BE2C (cell line): ENCODE measurements at regions not wholly inside any gene's neighbourhood (a gene's known extent, or its start where the extent isn't known, plus 50 kb on each side); places are given as distances from the start of the nearest gene placed in this dataset.
"Not testable (repeated sequence)": the region's sequence is repeated elsewhere in the genome, so short reads cannot be mapped to it uniquely, and the experiment has no call there.

Experiments used
- DNase-seq: peaks from one replicate; pipeline ENCODE4 v3.0.0-alpha.2; 2020
- H3K27me3 ChIP-seq: fragments of 250-450 bp; sonication (Bioruptor Pico); 2 replicates; pipeline ENCODE4 v1.5.1; 2020; ENCODE audit warnings: mild to moderate bottlenecking
- H3K36me3 ChIP-seq: fragments of 250-450 bp; sonication (Bioruptor Pico); 2 replicates; pipeline ENCODE4 v1.5.1; 2020; ENCODE audit warnings: mild to moderate bottlenecking
- H3K4me1 ChIP-seq: fragments of 250-450 bp; sonication (Bioruptor Pico); 2 replicates; pipeline ENCODE4 v1.5.1; 2020
- H3K4me3 ChIP-seq: 2 replicates; pipeline ENCODE4 v1.5.1; 2011; ENCODE audit warnings: low read depth, low read length
- H3K9me3 ChIP-seq: fragments of 250-450 bp; sonication (Bioruptor Pico); 2 replicates; pipeline ENCODE4 v1.5.1; 2020
- TF ChIP-seq, protein P1 (sequence below): IDR thresholded peaks from 2 replicates; pipeline ENCODE4 v1.5.1; 2012; ENCODE audit warnings: mild to moderate bottlenecking, low read depth, low read length

DNA sequence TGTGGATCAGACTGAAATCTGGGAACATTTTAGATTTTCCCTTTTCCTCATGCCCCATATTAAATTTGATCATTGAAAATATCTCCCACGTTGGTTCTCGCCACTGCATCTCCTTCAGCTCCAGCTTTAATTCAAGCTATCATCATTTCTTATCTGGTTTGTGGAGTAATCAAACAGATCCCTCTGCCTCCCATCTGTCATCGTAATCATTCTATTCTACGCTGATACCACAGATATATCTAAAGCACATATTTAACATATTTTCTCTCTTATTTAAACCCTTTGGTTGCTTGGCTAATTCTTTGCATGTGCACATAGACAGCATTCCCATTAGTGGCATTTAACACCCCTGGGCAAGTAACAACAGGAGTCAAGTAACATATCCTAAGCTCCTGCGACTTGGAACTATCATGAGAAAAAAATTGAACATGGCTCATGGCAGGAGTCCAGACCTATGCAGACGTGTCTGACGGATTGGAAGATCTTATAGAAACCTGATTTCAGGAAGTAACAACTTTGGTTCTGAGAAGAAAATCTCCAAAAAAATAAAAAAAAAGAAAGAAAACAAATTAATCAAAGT, 158.8 kb upstream of the KYNU start:
- no peaks in the 10 kb centered on the region for H3K9me3 ChIP-seq
- TF ChIP-seq, protein P1, sequence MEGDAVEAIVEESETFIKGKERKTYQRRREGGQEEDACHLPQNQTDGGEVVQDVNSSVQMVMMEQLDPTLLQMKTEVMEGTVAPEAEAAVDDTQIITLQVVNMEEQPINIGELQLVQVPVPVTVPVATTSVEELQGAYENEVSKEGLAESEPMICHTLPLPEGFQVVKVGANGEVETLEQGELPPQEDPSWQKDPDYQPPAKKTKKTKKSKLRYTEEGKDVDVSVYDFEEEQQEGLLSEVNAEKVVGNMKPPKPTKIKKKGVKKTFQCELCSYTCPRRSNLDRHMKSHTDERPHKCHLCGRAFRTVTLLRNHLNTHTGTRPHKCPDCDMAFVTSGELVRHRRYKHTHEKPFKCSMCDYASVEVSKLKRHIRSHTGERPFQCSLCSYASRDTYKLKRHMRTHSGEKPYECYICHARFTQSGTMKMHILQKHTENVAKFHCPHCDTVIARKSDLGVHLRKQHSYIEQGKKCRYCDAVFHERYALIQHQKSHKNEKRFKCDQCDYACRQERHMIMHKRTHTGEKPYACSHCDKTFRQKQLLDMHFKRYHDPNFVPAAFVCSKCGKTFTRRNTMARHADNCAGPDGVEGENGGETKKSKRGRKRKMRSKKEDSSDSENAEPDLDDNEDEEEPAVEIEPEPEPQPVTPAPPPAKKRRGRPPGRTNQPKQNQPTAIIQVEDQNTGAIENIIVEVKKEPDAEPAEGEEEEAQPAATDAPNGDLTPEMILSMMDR = no peak
- H3K27me3 ChIP-seq = no peaks in the 10 kb centered on the region
- DNase-seq = no peak
- no peaks in the 10 kb centered on the region for H3K36me3 ChIP-seq
- H3K4me3 ChIP-seq = no peak overlapping the region
- H3K4me1 ChIP-seq = no peaks in the 10 kb centered on the region

DNA sequence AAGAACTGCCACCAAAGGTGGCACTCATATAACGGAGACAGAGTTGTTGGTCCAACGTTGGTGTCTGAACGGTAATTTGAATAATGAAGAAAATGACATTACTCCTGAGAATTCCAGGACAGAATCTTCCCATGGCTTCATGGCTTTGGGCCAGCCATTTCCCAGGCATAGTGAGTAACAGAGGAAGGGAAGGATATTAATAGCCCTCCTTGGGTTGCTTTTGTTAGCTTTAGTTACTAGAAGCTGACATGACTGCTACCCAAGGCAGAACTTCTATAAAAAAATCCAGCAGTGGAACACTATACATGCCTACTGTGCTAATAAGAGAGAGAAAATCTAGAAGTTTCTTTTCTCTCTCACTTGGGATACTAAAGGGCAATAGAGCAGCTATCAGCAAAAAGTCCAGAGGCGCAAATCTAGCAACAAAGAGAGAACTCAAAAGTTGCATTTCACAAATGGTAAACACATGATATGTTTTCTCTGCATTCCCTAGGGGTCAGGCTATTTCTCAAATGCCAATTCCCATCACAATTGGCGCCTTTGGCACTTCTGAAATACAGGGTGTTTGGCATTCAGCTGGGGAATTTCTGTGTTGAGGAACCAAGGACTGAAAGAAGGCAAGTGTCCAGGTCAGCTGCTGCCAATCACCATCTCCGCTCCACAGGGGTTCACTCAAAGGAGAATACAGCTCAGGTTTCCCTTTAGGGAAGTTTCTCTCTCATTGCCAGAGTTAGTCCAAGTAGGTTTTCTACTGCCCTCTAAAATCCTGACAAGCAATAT, 160.8 kb upstream of the KYNU start:
- DNase-seq = no peak
- no peaks in the 10 kb centered on the region for H3K9me3 ChIP-seq
- TF ChIP-seq, protein P1 = no peak
- no peaks in the 10 kb centered on the region for H3K36me3 ChIP-seq
- no peaks in the 10 kb centered on the region for H3K27me3 ChIP-seq
- H3K4me1 ChIP-seq = no peaks in the 10 kb centered on the region
- H3K4me3 ChIP-seq = no peak overlapping the region

DNA sequence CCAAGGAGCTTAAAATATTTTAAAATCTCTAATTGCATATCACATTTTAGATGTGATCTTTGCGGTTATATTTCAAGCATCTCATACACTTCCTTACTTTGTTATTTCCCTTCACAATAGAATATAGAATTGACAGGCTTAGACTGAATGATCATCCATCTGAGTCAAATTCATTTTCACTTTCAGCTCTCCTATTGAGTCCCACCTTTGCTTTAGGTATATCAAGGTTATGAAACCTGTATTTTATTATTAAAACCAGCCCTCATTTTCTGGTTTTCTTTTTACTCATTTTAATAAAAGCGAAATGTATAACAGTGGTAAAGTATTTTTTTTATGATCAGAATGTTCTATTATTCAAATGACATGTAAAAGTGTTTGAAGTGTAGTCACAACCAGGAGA, 162.9 kb upstream of the KYNU start:
- TF ChIP-seq, protein P1 = no peak
- Histone ChIP-seq H3K4me1 (no peaks in the 10 kb centered on the region), H3K36me3 (no peaks in the 10 kb centered on the region), H3K9me3 (no peaks in the 10 kb centered on the region), H3K4me3 (no peak overlapping the region), H3K27me3 (no peaks in the 10 kb centered on the region)
- no peak for DNase-seq

DNA sequence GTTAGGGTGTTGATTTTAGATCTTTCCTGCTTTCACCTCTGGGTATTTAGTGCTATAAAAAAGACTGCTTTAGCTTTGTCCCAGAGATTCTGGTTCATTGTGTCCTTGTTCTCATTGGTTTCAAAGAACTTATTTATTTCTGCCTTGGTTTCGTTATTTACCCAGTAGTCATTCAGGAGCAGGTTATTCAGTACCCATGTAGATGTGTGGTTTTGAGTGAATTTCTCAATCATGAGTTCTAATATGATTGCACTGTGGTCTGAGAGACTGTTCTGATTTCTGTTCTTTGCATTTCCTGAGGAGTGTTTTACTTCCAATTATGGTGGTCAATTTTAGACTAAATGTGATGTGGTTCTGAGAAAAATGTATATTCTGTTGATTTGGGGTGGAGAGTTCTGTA, 167.1 kb upstream of the KYNU start:
- no peaks in the 10 kb centered on the region for H3K27me3 ChIP-seq
- no peak for DNase-seq
- H3K36me3 ChIP-seq = no peaks in the 10 kb centered on the region
- H3K9me3 ChIP-seq = no peaks in the 10 kb centered on the region
- TF ChIP-seq, protein P1 = no peak
- H3K4me3 ChIP-seq = no peak overlapping the region
- no peaks in the 10 kb centered on the region for H3K4me1 ChIP-seq

DNA sequence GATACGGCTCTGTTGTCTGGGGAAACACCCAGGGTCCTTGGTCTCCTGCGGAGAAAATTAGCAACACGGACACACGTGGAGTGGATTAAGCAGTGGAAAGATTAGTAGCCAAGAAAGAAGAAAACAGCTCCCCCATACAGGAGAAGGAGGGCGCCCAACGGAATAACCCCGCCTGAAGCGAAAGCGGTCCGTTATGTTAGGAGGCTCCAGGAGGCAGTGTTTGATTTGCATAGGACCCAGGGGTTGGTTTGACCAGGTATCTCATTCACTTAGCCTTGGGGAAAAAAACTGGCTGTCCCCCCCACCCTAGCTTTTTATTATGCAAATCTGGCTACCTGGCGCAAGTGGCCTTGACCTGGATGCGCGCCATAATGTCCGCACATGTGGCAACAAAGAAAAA, 170.1 kb upstream of the KYNU start:
- no peaks in the 10 kb centered on the region for H3K4me1 ChIP-seq
- TF ChIP-seq, protein P1 = no peak
- no peaks in the 10 kb centered on the region for H3K36me3 ChIP-seq
- H3K27me3 ChIP-seq = no peaks in the 10 kb centered on the region
- no peaks in the 10 kb centered on the region for H3K9me3 ChIP-seq
- H3K4me3 ChIP-seq = no peak overlapping the region
- DNase-seq = no peak

DNA sequence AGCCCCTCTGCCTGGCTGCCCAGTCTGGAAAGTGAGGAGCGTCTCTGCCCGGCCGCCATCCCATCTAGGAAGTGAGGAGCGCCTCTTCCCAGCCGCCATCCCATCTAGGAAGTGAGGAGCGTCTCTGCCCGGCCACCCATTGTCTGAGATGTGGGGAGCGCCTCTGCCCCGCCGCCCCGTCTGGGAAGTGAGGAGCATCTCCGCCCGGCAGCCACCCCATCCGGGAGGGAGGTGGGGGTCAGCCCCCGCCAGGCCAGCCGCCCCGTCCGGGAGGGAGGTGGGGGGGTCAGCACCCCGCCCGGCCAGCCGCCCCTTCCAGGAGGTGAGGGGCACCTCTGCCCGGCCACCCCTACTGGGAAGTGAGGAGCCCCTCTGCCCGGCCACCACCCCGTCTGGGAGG, 175.1 kb upstream of the KYNU start:
- not testable (repeated sequence) for H3K4me1 ChIP-seq, H3K9me3 ChIP-seq, H3K36me3 ChIP-seq, H3K27me3 ChIP-seq, H3K4me3 ChIP-seq, DNase-seq

DNA sequence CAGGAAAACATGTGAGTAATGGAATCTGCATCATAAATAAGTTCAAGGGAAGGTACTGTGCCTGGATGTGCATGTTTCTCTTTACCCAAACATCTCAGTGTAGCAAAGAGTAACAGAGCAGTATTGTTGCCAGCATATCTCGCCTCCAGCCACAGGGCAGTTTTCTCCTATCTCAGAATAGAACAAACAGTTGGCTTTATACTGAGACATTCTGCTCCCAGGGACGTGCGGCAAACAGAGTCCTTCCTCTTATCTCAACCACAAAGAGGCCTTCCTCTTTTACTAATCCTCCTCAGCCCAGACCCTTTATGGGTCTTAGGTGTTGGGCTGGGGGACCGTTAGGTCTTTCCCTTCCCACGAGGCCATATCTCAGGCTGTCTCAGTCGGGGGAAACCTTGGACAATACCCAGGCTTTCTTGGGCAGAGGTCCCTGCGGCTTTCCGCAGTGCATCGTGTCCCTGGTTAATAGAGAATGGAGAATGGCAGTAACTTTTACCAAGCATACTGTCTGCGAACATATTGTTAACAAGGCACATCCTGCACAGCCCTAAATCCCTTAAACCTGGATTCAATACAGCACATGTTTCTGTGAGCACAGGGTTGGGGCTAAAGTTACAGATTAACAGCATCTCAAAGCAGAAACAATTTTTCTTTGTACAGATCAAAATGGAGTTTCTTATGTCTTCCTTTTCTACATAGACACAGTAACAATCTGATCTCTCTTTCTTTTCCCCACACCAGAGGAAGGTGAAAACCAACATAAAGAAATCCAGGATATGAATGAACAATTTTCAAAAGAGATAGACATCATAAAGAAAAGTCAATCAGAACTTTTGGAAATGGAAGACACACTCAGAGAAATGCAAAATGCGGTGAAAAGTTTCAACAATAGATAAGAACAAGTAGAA, 181.9 kb upstream of the KYNU start:
- H3K27me3 ChIP-seq, H3K4me3 ChIP-seq, H3K4me1 ChIP-seq, H3K9me3 ChIP-seq, DNase-seq, H3K36me3 ChIP-seq: not testable (repeated sequence)
